Karpas-422 (cell line): ENCODE measurements at regions not wholly inside any gene's neighbourhood (a gene's known extent, or its start where the extent isn't known, plus 50 kb on each side); places are given as distances from the start of the nearest gene placed in this dataset.

Experiments used
- DNase-seq: peaks from one replicate; pipeline ENCODE4 v3.0.0-alpha.2; 2015
- H2AFZ ChIP-seq: fragments of 200-600 bp; sonication (generic); 2 replicates; pipeline ENCODE4 v1.6.1; 2014; ENCODE audit warnings: antibody characterized with exemption, low read length, mixed read lengths
- H3K27ac ChIP-seq: fragments of 200-600 bp; sonication (generic); 2 replicates; pipeline ENCODE4 v1.5.1; 2014; ENCODE audit warnings: mild to moderate bottlenecking, low read length, moderate library complexity
- H3K27me3 ChIP-seq: fragments of 200-600 bp; sonication (generic); 2 replicates; pipeline ENCODE4 v1.6.1; 2014; ENCODE audit warnings: low read length, mixed read lengths
- H3K36me3 ChIP-seq: fragments of 200-600 bp; sonication (generic); 2 replicates; pipeline ENCODE4 v1.6.1; 2014; ENCODE audit warnings: low read length, mixed read lengths; ENCODE audit not compliant: insufficient read depth
- H3K4me1 ChIP-seq: fragments of 200-600 bp; sonication (generic); 2 replicates; pipeline ENCODE4 v1.6.1; 2014; ENCODE audit warnings: mild to moderate bottlenecking, low read length, mixed read lengths
- H3K4me2 ChIP-seq: fragments of 200-600 bp; sonication (generic); 2 replicates; pipeline ENCODE4 v1.6.1; 2014; ENCODE audit warnings: low read length, low read depth, mild to moderate bottlenecking; ENCODE audit not compliant: poor library complexity, severe bottlenecking
- H3K4me3 ChIP-seq: fragments of 200-600 bp; sonication (generic); 2 replicates; pipeline ENCODE4 v1.5.1; 2014; ENCODE audit warnings: mild to moderate bottlenecking, antibody characterized with exemption, low read length, mixed read lengths
- H3K79me2 ChIP-seq: fragments of 200-600 bp; sonication (generic); 2 replicates; pipeline ENCODE4 v1.6.1; 2014; ENCODE audit warnings: mild to moderate bottlenecking, low read length, mixed read lengths
- H3K9ac ChIP-seq: fragments of 200-600 bp; sonication (generic); 2 replicates; pipeline ENCODE4 v1.6.0; 2014; ENCODE audit warnings: low read length
- H3K9me2 ChIP-seq: fragments of 200-600 bp; sonication (generic), shearing (Covaris generic); replicated peaks from 2 replicates; pipeline ENCODE4 v1.6.0; 2014; ENCODE audit warnings: mild to moderate bottlenecking, low read length, moderate library complexity; ENCODE audit not compliant: insufficient read depth
- H3K9me3 ChIP-seq: fragments of 300-700, 200-600 bp; sonication (generic); 2 replicates; pipeline ENCODE4 v1.6.1; 2014; ENCODE audit warnings: low read length, mixed read lengths
- H4K20me1 ChIP-seq: fragments of 200-600 bp; sonication (generic); 2 replicates; pipeline ENCODE4 v1.6.1; 2014; ENCODE audit warnings: mild to moderate bottlenecking, antibody characterized with exemption, low read length, low read depth; ENCODE audit not compliant: insufficient read depth

- Histone ChIP-seq H3K9ac (no peak overlapping the region), H2AFZ (no peak overlapping the region), H3K9me3 (no peaks in the 10 kb centered on the region), H3K27me3 (no peaks in the 10 kb centered on the region), H3K36me3 (no peaks in the 10 kb centered on the region), H3K9me2 (no peaks in the 10 kb centered on the region), H3K4me3 (no peak overlapping the region), H3K79me2 (no peaks in the 10 kb centered on the region), H3K27ac (no peak overlapping the region), H3K4me2 (no peak overlapping the region), H3K4me1 (no peaks in the 10 kb centered on the region), H4K20me1 (no peaks in the 10 kb centered on the region)
- DNase-seq, result no peak
Measured at GRCh38 chr12:25818596-25819390, 139.7 kb upstream of the RASSF8 start.

GRCh38 chr12:25819691-25820090 lies 138.8 kb upstream of the RASSF8 start:
- Histone ChIP-seq H3K27ac (no peak overlapping the region), H3K9me3 (no peaks in the 10 kb centered on the region), H3K9ac (no peak overlapping the region), H3K4me1 (no peaks in the 10 kb centered on the region), H3K9me2 (no peaks in the 10 kb centered on the region), H3K4me2 (no peak overlapping the region), H4K20me1 (no peaks in the 10 kb centered on the region), H3K79me2 (no peaks in the 10 kb centered on the region), H2AFZ (no peak overlapping the region), H3K27me3 (no peaks in the 10 kb centered on the region), H3K36me3 (no peaks in the 10 kb centered on the region), H3K4me3 (no peak overlapping the region)
- no peak for DNase-seq

GRCh38 chr12:25822281-25822680 lies 136.2 kb upstream of the RASSF8 start:
- Histone ChIP-seq H3K79me2 (no peaks in the 10 kb centered on the region), H3K36me3 (no peaks in the 10 kb centered on the region), H3K9me2 (no peaks in the 10 kb centered on the region), H3K4me3 (no peak overlapping the region), H3K27ac (no peak overlapping the region), H2AFZ (no peak overlapping the region), H3K4me1 (no peaks in the 10 kb centered on the region), H3K4me2 (no peak overlapping the region), H3K9ac (no peak overlapping the region), H4K20me1 (no peaks in the 10 kb centered on the region), H3K27me3 (no peaks in the 10 kb centered on the region), H3K9me3 (no peaks in the 10 kb centered on the region)
- DNase-seq, result no peak

GRCh38 chr12:25824734-25825133 lies 133.7 kb upstream of the RASSF8 start:
- H3K27me3 ChIP-seq, result no peaks in the 10 kb centered on the region
- H3K9ac ChIP-seq, result no peak overlapping the region
- H3K4me2 ChIP-seq, result no peak overlapping the region
- H3K36me3 ChIP-seq, result no peaks in the 10 kb centered on the region
- no peaks in the 10 kb centered on the region for H3K4me1 ChIP-seq
- no peak overlapping the region for H3K4me3 ChIP-seq
- no peaks in the 10 kb centered on the region for H3K9me3 ChIP-seq
- no peaks in the 10 kb centered on the region for H3K79me2 ChIP-seq
- DNase-seq, result no peak
- no peaks in the 10 kb centered on the region for H4K20me1 ChIP-seq
- no peaks in the 10 kb centered on the region for H3K9me2 ChIP-seq
- no peak overlapping the region for H3K27ac ChIP-seq
- no peak overlapping the region for H2AFZ ChIP-seq

GRCh38 chr12:25825446-25825845 lies 133.0 kb upstream of the RASSF8 start:
- Histone ChIP-seq H3K4me3 (no peak overlapping the region), H2AFZ (no peak overlapping the region), H3K4me1 (no peaks in the 10 kb centered on the region), H3K36me3 (no peaks in the 10 kb centered on the region), H3K27me3 (no peaks in the 10 kb centered on the region), H3K27ac (no peak overlapping the region), H4K20me1 (no peaks in the 10 kb centered on the region), H3K9ac (no peak overlapping the region), H3K79me2 (no peaks in the 10 kb centered on the region), H3K9me2 (no peaks in the 10 kb centered on the region), H3K4me2 (no peak overlapping the region), H3K9me3 (no peaks in the 10 kb centered on the region)
- DNase-seq, result no peak

- Histone ChIP-seq H3K27me3 (no peaks in the 10 kb centered on the region), H3K9me2 (no peaks in the 10 kb centered on the region), H3K9me3 (no peaks in the 10 kb centered on the region), H3K4me1 (no peaks in the 10 kb centered on the region), H3K36me3 (no peaks in the 10 kb centered on the region), H3K9ac (no peak overlapping the region), H3K4me2 (no peak overlapping the region), H2AFZ (no peak overlapping the region), H3K79me2 (no peaks in the 10 kb centered on the region), H4K20me1 (no peaks in the 10 kb centered on the region), H3K27ac (no peak overlapping the region), H3K4me3 (no peak overlapping the region)
- DNase-seq, result no peak
Measured at GRCh38 chr12:25827141-25827540, 131.3 kb upstream of the RASSF8 start.

- no peaks in the 10 kb centered on the region for H3K9me3 ChIP-seq
- H3K27me3 ChIP-seq, result no peaks in the 10 kb centered on the region
- no peak overlapping the region for H3K4me3 ChIP-seq
- no peak for DNase-seq
- no peaks in the 10 kb centered on the region for H3K79me2 ChIP-seq
- H3K9me2 ChIP-seq, result no peaks in the 10 kb centered on the region
- H3K36me3 ChIP-seq, result no peaks in the 10 kb centered on the region
- H3K27ac ChIP-seq, result no peak overlapping the region
- no peak overlapping the region for H3K9ac ChIP-seq
- no peaks in the 10 kb centered on the region for H4K20me1 ChIP-seq
- H3K4me2 ChIP-seq, result no peak overlapping the region
- no peaks in the 10 kb centered on the region for H3K4me1 ChIP-seq
- H2AFZ ChIP-seq, result no peak overlapping the region
Measured at GRCh38 chr12:25827747-25828146, 130.7 kb upstream of the RASSF8 start.

- no peaks in the 10 kb centered on the region for H3K9me2 ChIP-seq
- DNase-seq, result no peak
- H4K20me1 ChIP-seq, result no peaks in the 10 kb centered on the region
- H3K4me3 ChIP-seq, result no peak overlapping the region
- no peak overlapping the region for H2AFZ ChIP-seq
- no peak overlapping the region for H3K4me2 ChIP-seq
- H3K36me3 ChIP-seq, result no peaks in the 10 kb centered on the region
- no peak overlapping the region for H3K9ac ChIP-seq
- H3K79me2 ChIP-seq, result no peaks in the 10 kb centered on the region
- no peak overlapping the region for H3K27ac ChIP-seq
- no peaks in the 10 kb centered on the region for H3K4me1 ChIP-seq
- H3K9me3 ChIP-seq, result no peaks in the 10 kb centered on the region
- no peaks in the 10 kb centered on the region for H3K27me3 ChIP-seq
Measured at GRCh38 chr12:25828188-25828587, 130.3 kb upstream of the RASSF8 start.
